Smooth muscle cell (in vitro differentiated cells): ENCODE measurements at regions not wholly inside any gene's neighbourhood (a gene's known extent, or its start where the extent isn't known, plus 50 kb on each side); places are given as distances from the start of the nearest gene placed in this dataset.

Experiments used
- DNase-seq: peaks from one replicate; lab custom pipeline; 2025; ENCODE audit not compliant: unreplicated experiment; lab: John Stamatoyannopoulos, UW
- H2AFZ ChIP-seq: fragments of 200-600 bp; sonication (generic); 2 replicates; pipeline ENCODE4 v1.6.0; 2016; ENCODE audit warnings: antibody characterized with exemption, low read depth, mild to moderate bottlenecking
- H3F3A ChIP-seq: fragments of 200-600 bp; sonication (generic); 2 replicates; pipeline ENCODE4 v1.6.0; 2017; ENCODE audit warnings: antibody characterized with exemption, low read depth
- H3K27ac ChIP-seq: fragments of 200-600 bp; sonication (generic); 2 replicates; pipeline ENCODE4 v1.5.1; 2016; ENCODE audit warnings: low read depth, mild to moderate bottlenecking
- H3K27me3 ChIP-seq: fragments of 200-600 bp; sonication (generic); 2 replicates; pipeline ENCODE4 v1.6.1; 2016; ENCODE audit warnings: low read depth, mild to moderate bottlenecking
- H3K36me3 ChIP-seq: fragments of 200-600 bp; sonication (generic); 2 replicates; pipeline ENCODE4 v1.5.1; 2016; ENCODE audit warnings: low read depth
- H3K4me1 ChIP-seq: fragments of 200-600 bp; sonication (generic); 2 replicates; pipeline ENCODE4 v1.5.1; 2016; ENCODE audit warnings: low read depth
- H3K4me2 ChIP-seq: fragments of 200-600 bp; sonication (generic); 2 replicates; pipeline ENCODE4 v1.6.0; 2016; ENCODE audit warnings: mild to moderate bottlenecking
- H3K4me3 ChIP-seq: fragments of 200-600 bp; sonication (generic); 2 replicates; pipeline ENCODE4 v1.5.1; 2016; ENCODE audit warnings: mild to moderate bottlenecking
- H3K79me2 ChIP-seq: fragments of 200-600 bp; sonication (generic); 2 replicates; pipeline ENCODE4 v1.6.0; 2016; ENCODE audit warnings: low read depth, mild to moderate bottlenecking
- H3K9ac ChIP-seq: fragments of 200-600 bp; sonication (generic); 2 replicates; pipeline ENCODE4 v1.6.0; 2016; ENCODE audit warnings: low read depth
- H3K9me3 ChIP-seq: fragments of 200-600 bp; sonication (generic); replicated peaks from 2 replicates; pipeline ENCODE4 v1.5.1; 2016; ENCODE audit warnings: low read depth
- H4K20me1 ChIP-seq: fragments of 200-600 bp; sonication (generic); 2 replicates; pipeline ENCODE4 v1.6.0; 2016; ENCODE audit warnings: low read depth
- CTCF ChIP-seq: fragments of 200-600 bp; sonication (generic); IDR thresholded peaks from 2 replicates; pipeline ENCODE4 v1.5.1; 2017; ENCODE audit warnings: borderline replicate concordance, mild to moderate bottlenecking, antibody characterized with exemption; ENCODE audit not compliant: insufficient read depth, poor library complexity, severe bottlenecking
- WGBS: methylation state at CpG from one replicate; pipeline ENCODE4 v1.1.7; 2016; ENCODE audit warnings: low lambda C conversion rate; 5-methylcytosine and 5-hydroxymethylcytosine counted together

GRCh38 chr2:66041902-66042657 is 392.8 kb upstream of the MEIS1 start:
- H3K79me2 ChIP-seq: no peaks in the 10 kb centered on the region
- DNase-seq: no peak
- TF ChIP-seq CTCF: no peak
- no peaks in the 10 kb centered on the region for H3K9me3 ChIP-seq
- no peaks in the 10 kb centered on the region for H3K27me3 ChIP-seq
- H3F3A ChIP-seq: no peaks in the 10 kb centered on the region
- no peaks in the 10 kb centered on the region for H3K4me1 ChIP-seq
- H3K9ac ChIP-seq: no peak overlapping the region
- H3K36me3 ChIP-seq: no peaks in the 10 kb centered on the region
- H2AFZ ChIP-seq: no peak overlapping the region
- 90% methylated on average over 7 of the region's 7 CpGs for WGBS
- H3K4me3 ChIP-seq: no peak overlapping the region
- no peaks in the 10 kb centered on the region for H4K20me1 ChIP-seq
- no peak overlapping the region for H3K4me2 ChIP-seq
- H3K27ac ChIP-seq: no peak overlapping the region

DNA sequence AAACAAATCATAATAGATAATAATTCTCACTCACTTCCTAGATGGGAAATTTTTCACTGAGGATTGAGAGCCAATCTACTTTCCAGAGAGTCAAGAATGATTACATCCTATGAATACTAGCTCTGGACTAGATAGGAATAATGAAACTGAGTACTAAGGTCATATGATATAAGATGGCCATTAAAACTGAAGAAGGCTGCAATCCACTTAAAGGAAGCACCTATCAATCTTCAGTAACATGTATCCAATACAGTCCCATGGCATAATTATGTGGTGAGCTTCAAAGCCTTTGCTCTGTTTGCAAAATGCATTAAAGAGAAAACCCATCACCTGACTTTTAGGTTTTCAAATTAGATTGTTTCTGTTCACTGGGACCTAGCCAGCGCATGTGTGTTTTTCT is 398.0 kb upstream of the MEIS1 start:
- no peaks in the 10 kb centered on the region for H3K9me3 ChIP-seq
- no peak for TF ChIP-seq CTCF
- H3K79me2 ChIP-seq: no peaks in the 10 kb centered on the region
- no peaks in the 10 kb centered on the region for H3F3A ChIP-seq
- H2AFZ ChIP-seq: no peak overlapping the region
- no peaks in the 10 kb centered on the region for H3K27me3 ChIP-seq
- H3K27ac ChIP-seq: no peak overlapping the region
- no peak overlapping the region for H3K4me3 ChIP-seq
- 100% methylated on average over 1 of the region's 1 CpG for WGBS
- DNase-seq: no peak
- no peaks in the 10 kb centered on the region for H3K36me3 ChIP-seq
- H3K9ac ChIP-seq: no peak overlapping the region
- no peaks in the 10 kb centered on the region for H3K4me1 ChIP-seq
- no peaks in the 10 kb centered on the region for H4K20me1 ChIP-seq
- no peak overlapping the region for H3K4me2 ChIP-seq

GRCh38 chr2:66034467-66034866 is 400.5 kb upstream of the MEIS1 start:
- Histone ChIP-seq H2AFZ (no peak overlapping the region), H3F3A (no peaks in the 10 kb centered on the region), H3K9me3 (no peaks in the 10 kb centered on the region), H3K4me1 (no peaks in the 10 kb centered on the region), H3K27me3 (no peaks in the 10 kb centered on the region), H3K36me3 (no peaks in the 10 kb centered on the region), H3K9ac (no peak overlapping the region), H3K27ac (no peak overlapping the region), H3K79me2 (no peaks in the 10 kb centered on the region), H4K20me1 (no peaks in the 10 kb centered on the region), H3K4me3 (no peak overlapping the region), H3K4me2 (no peak overlapping the region)
- DNase-seq: no peak
- no peak for TF ChIP-seq CTCF

DNA sequence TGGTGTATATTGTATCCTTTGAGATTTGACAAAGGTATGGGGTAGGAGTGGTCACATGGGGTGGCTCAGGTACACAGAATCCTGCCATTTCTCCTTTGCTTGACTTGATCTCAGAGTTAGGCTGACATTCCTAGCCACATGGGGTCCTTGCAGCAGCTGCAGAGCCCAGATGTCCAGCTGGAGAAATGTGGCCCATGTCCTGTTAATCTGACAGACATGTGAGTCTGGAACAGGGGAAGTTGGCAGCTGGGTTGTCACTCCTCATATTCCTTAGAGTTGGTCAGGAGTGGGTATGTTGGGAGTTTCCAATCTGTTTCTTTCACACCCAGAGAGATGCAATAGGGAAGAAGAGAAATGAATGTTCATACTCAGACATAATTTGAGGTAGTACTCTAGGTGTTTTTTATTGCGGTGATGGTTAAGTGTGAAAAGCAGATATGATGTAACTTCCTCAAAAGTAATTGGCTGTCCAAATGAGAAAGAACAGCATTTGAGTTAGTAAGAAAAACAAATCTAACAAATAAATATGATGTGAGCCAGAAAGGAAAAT is 402.6 kb upstream of the MEIS1 start:
- no peak for DNase-seq
- Histone ChIP-seq H3K36me3 (no peaks in the 10 kb centered on the region), H4K20me1 (no peaks in the 10 kb centered on the region), H3K9me3 (no peaks in the 10 kb centered on the region), H3K27me3 (no peaks in the 10 kb centered on the region), H3F3A (no peaks in the 10 kb centered on the region), H3K9ac (no peak overlapping the region), H3K4me3 (no peak overlapping the region), H3K4me2 (no peak overlapping the region), H3K27ac (no peak overlapping the region), H2AFZ (no peak overlapping the region), H3K79me2 (no peaks in the 10 kb centered on the region), H3K4me1 (no peaks in the 10 kb centered on the region)
- 100% methylated on average over 1 of the region's 1 CpG for WGBS
- TF ChIP-seq CTCF: no peak
